GM11168 (cell line): ENCODE measurements at regions not wholly inside any gene's neighbourhood (a gene's known extent, or its start where the extent isn't known, plus 50 kb on each side); places are given as distances from the start of the nearest gene placed in this dataset.

Experiments used
- in situ Hi-C: fragments of 300-500 bp; cut with MboI; formaldehyde crosslinking; loops from one replicate; pipeline ENCODE4 v1.12.0; 2022; ENCODE audit warnings: low sequenced_read_pairs; ENCODE audit not compliant: unreplicated experiment

DNA sequence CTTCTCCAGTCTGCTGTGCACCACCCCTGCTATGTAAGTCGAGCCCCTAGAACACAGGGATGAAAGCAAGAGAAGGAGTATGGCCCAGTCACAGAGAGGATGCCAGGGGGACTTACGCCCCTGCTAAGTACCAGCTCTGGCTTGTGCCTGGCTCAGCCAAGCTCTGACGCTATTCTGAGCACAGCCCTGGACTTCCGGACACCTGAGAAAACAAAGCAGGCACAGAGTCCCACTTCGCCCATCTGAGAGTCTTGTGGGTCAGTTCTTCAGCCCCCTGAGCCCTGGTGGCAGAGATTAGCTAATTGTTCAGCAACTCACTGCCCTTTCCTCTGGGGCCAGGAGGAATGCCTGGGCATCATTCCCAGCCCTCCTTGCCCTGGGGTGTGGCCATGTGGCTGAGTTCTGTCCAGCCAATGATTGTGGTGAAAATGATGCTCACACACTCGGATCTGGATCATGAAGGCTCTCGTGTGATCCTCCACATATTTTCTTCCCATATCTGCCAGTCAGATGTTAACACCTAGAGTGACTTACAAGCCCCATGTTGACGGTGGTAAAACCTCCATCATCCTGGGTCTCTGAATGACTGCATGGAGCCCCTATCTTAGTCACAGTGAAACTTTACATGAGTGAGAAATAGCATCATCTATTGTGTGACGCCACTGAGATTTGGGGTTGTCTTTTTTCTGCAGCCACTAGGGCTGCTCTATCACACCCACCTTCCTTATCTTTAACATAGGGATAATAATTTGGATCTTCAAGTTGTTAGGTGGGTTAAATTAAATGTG is 105.7 kb downstream of the TPRA1 start:
- in situ Hi-C loops, result no loop called here

DNA sequence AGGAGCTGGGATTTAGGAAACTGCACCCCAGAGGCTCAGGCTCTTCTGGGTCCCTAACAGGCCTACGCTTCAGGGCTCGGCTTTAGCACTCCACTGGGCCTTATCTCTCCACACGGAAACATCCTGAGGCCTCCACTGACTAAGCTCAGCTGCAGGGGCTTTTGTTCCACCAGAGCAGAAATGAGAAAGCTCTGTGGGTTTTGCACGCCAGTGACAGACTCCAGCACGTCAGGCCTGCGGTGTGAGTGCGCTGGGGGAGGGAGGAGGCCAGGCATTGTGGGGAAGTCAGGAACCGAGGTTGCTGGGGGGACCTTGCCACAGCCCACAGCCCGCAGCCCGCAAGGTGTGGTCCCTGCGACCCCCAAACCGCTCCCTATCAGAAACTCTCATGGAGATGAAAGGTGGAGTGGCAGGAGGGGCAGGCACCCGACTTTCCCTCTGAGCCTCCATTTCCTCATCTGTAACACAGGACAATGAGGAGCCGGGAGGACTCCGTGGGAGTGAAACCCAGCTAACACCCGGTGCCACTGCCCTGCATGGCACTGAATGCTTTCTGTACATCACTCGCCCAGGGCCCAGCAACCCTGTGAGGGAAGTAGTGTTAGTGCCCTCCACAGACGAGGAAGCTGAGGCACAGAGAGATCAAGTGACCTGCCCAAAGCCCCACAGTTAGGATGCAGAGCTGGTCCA is 106.5 kb downstream of the TPRA1 start:
- in situ Hi-C loops, result no loop called here

DNA sequence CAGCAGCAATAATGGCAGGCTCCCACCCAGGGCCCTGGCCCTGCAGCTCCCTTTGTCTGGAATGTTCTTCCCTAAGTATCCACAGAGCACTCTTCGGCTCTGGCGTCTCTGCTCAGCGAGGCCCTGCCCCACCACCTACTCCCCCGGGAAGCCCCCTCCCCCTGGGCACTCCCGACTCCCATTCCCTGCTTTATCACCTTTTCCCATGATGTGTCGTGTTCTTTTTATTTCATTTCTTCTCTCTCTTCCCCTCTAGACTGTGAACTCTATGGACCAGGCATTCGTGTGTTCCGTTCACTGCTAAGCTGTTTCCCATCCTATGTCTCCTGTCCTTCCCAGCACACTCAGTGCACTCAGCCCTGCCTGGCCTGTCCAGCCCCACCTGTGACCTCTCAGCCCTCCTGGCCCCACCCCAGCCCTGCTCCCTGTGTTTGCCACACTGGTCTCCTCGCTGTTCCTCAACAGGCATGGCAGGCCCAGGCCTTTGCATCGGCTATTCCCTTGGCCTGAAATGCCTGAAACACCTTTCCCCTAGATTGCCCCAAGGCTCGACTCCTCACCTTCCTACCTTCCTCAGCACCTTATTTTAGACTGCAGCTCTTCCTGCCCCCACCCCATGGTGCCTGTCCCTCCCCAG is 107.4 kb downstream of the TPRA1 start:
- in situ Hi-C loops, result no loop called here

DNA sequence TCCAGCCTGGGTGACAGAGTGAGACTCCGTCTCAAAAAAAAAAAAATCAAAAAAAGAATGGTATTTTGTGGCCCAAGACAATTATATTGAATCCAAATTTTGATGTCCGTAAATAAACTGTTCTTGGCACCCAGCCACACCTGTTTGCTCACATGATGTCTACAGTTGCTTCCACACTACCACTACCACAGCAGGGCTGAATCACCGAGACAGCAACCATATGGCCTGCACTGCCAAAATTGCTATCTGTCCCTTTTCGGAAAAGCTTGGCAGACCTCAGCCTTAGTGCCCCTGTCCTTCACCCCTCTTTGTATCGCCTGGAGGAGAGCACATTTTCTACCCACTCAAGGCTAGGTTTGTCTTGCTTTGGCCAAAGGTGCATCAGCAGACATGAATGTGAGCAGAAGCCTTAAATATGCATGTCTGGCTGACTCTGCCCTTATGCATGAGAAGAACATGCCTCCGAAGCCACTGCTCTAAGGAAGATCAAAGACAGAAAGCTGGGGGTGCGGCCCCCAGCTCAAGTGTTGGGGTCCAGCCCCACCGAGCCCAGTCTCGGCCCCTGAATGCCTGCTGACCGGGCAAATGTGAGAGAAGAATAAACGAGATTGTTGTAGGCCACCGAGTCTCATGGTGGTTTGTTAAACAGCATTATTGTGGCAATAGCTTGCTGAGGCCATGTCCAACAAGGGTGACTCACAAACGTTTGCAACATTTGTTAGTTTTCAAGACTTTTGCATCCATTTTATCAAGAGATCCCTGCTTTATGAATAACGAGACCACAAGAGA is 108.1 kb downstream of the TPRA1 start:
- in situ Hi-C loops, result no loop called here

DNA sequence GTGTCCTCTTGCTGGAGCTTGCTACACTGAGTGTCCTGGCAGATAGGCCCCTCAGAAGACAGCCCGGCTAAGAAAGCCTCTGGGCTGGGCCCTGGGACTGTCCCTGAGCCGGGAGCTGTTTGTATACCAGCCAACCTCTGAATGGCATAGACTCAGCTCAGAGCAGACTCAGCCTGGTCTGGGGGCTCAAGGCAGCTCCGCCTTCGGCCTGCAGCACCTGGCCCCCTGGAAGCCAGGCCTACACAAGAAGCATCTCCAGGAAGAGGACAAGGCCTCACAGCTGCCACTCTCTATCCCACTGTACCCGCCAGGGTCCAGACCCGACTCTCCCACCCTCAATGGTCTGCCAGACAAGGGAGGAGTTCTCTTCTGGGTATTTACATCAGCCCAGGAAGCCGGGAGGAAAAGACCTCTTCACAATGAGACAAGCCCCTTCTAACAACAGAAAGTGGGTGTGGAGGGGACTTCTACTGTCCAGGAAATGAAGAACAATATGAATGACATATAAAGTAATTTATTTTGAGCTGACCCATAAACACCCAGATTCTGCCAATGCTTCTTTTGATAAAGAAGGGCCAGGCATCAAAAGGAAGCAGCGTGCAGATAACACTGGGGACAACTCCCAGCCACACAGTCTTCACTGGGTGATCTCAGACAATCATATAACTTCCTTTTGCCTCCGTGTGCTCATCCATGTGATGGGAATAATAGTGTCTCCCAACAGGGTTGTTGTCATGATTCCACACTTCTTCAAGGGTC is 110.2 kb downstream of the TPRA1 start:
- in situ Hi-C loops, result no loop called here

DNA sequence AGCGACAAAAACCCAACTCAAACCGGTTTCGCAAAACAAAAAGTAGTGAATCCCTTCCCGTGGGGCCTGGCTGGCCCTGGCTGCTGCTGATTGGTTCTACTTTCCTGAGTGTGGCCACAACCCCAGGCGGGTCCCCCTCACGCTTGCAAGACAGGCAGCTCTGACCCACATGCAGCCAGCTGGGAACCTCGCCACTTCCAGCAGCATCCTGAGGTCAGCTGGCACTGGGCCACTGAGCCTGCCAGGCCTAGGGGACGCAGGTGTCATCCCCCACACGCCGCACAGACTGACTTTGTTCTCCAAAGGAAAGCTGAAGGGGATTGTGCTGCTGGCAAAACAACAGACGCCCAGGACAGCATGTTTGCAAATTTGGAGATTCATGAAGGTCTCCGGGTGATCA is 111.1 kb downstream of the TPRA1 start:
- in situ Hi-C loops, result no loop called here

DNA sequence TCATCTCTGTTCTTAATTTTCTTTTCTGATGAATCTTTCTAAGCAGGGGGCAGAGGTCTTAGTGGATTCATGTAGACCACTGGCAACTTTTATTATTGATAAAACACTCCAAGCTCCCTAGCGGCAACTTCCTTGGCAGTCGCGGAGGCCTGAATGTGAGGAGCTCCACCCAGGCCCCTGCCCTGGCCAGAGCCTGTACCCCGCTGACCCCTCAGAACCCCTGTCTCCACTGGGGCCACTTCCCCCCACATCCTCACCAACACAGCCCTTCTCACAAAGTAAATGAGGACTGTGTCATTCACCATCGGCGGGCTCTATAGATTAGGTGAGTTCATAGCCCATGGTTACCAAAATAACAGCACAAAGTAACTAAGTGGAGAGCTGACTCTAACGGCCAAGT is 111.6 kb downstream of the TPRA1 start:
- in situ Hi-C loops, result no loop called here

DNA sequence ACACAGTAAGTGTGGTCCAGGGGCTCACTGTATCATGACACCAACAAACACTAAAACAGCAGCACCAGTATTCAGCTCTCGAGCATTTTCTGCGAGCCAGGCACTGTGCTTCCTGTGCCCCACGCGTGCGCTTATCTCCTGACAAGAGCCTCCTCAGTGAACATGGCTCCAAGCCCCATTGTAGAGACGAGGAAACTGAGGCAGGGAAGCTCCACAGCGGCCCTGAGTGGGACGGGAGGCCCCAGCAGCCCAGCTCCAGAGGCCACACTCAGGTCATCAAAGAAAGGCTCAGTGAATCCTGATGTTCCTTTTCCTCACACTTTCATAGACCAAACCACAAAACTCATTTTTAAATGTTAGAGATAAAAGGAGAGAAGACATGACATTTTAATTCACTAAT is 113.1 kb downstream of the TPRA1 start:
- in situ Hi-C loops, result no loop called here

DNA sequence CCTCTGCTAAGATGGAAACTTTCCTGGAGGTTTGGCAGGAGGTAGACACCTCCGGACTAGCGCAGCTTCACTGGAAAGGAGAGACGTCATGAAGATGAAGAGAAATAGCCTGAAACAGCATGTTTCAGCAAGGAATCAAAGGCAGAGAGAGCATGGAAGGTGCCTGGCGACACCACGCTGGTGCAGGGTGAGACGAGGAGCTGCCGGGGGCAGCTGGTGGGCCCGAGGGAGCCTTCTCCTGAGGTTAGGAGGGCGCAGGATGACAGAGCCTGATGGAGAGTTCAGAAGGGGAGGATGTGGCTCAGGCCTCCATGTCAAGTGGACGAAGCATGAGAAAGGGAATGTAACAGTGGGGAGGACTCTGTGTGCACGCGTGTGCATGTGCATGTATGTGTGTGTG is 113.6 kb downstream of the TPRA1 start:
- in situ Hi-C loops, result no loop called here

DNA sequence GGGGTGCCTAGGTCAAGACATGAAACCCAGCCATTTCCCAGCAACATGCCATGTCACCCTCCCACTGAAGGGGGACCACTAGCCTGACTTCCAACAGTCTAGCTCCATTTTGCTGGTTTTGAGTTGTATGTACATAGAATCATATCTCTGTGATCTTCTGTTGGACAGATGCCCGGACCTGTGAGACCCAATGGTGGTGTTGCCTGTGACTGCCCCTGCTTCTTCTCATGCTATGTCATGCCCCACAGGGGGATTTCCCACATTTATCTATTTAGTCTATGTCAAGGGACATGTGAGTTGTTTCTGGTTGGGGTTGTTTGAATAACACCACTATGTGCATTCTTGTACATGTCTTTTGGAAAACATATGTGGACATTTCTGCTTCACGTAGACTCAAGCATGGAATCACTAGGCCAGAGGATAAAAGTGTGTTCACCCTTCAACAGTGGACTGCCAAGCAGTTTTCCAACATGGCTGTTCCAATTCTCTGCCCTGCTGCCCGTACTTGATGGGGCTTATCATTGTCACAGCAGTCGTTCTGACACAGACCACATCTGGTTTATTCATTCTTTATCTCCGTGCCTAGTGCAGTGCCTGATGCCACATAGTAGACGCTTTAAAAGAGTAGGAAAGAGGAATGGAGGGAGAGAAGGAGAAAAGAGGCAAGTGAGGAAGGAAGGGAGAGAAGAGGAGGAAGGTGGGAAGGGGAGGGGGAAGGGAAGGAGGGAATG is 114.4 kb downstream of the TPRA1 start:
- in situ Hi-C loops, result no loop called here

DNA sequence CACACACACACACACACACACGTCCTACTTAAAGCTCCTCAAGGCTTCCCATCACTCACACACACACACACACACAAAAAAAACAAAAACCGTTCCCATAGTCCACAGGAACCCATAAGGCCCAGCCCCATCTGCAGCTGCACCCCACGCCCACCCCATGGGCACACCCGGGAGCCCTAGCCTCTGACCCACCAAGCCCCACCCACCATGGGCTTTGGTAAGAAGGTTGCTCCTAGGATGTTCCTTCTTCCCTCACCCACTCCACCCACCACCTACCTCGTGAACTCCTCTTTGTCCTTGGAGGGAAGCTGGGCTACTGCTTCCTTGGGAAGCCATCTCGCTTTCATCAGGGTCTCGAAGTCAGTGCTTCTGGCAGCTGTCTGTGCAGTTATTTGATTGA is 115.1 kb downstream of the TPRA1 start:
- in situ Hi-C loops, result no loop called here

DNA sequence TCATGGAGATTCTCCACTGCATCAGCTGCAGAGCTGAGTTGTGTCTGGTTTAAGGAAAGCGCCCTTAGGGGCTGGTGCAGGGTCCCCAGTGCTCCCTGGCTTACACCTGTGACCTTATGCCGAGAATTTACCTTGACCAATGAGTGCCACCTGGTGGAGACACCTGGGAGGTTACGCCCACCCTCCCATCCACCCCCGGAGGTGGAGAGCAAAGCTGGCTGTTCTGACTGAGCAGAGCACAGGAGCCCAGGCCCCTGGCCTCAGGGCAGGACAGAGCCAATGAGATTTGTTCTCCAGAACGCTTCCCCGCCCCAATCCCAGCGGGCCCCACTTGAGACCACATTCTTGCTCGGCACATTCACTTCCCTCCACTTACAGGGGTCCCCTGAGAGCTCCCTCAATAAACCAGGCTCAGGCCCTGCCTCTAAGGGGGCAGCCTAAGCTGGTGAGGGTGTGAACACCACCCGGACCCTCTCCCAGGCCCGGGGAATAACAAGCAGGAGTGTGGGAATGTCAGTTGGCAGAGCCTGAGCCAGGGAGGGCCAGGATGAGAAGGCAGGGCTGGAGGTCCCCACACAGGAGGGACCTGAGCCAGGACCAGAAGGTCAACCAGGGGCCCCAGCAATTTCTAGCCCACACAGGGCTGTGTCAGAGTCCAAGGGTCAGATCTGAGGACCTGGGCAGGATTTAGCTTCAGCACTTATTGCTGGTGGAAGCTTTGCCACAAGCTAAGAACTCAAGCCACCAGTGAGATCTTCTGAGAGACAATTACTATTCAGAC is 117.1 kb downstream of the TPRA1 start:
- in situ Hi-C loops, result no loop called here

DNA sequence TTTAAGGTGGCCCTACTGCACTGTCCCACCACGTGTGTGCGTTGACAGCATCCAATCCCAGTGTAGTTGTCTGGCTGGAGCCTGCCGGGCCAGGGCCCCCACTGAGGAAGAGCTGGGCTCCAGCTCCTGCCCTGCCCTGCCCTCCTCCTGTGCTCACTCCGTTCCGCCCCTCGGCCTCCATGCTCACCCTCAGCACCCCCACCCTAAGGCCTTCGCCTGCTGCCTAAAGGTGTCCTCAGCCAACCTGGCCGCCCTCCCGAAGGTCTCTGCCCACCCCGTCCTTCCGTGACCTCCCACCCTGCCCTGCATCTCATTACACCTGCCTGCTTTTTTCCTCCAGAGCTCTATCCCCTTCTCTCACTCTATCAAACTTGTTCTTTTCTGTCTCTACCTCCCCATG is 118.0 kb downstream of the TPRA1 start:
- in situ Hi-C loops, result no loop called here

DNA sequence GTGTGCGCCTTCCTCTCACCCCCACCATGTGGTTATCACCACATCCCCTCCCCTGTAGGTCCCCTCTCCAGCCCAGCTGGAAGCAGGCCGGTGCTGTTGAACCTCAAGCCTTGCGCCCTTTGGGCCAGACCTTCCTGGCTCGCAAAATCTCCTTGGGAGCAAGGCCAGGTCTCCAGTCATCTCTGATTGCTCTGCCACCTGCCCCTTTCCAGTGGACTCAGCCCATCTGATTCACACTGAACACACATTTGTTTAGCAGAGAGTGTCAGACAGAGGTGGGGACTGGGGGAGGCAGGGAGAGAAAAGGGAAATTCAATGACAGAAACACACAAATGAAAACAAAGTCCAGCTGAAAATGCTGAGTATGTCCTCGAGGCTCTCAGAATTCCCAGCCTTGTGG is 119.4 kb downstream of the TPRA1 start:
- in situ Hi-C loops, result no loop called here

DNA sequence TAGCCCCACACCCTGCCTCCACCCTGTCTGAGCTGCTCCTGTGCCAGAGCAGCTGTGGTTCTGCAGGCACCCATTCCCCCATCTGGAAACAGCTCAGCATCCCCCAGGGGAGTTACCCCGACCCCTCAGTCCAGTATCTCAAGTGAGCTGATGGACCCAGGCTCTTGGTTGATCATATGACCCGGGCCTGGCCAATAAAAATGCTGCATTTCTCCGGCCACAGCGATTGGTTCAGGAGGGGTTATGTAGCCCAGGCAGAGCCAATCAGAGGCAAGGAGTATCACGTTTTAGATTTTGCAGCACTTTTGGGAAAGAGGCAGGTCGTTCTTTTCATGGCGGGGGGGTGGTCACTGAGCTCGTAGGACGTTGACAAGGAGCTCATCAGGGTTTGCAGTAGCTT is 120.8 kb downstream of the TPRA1 start:
- in situ Hi-C loops, result no loop called here

DNA sequence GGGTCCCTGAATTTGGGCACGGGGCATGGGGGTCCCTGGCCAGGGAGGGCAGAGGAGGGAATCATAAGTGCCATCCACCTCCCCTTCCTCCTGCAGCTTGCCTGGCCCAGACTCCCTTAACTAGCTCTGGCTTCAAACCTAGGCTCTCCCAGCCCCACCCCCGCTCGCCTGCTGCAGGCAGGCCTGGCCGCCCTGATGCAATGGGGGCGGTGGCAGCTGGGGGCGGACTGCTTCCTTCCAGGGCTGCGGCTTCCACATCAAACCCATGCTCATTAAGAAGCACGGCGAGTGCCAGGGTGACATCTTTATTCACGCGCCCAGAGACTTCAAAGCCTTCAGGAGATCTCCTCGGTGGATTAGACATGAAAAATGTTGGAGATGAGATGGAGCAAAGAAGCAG is 123.1 kb downstream of the TPRA1 start:
- in situ Hi-C loops, result no loop called here

DNA sequence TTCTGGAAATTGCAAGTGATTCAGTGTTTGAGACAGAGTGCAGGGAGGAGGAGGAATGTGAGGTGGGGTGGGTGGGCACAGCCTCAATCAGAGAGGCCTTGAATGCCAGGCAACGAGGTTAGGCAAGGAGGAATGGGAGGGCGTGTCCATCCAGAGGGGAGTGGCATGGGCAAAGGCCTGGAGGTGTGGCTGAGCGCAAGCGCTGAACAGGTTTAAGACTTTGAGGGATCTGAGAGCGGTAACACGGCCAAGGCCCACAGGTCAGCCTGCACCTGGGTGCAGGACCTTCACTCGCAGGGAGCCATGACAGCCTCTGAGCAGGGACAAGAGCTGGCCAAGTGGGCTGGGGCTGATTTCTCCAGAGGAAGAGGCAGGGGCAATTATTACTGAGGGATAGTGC is 125.9 kb downstream of the TPRA1 start:
- in situ Hi-C loops, result no loop called here

DNA sequence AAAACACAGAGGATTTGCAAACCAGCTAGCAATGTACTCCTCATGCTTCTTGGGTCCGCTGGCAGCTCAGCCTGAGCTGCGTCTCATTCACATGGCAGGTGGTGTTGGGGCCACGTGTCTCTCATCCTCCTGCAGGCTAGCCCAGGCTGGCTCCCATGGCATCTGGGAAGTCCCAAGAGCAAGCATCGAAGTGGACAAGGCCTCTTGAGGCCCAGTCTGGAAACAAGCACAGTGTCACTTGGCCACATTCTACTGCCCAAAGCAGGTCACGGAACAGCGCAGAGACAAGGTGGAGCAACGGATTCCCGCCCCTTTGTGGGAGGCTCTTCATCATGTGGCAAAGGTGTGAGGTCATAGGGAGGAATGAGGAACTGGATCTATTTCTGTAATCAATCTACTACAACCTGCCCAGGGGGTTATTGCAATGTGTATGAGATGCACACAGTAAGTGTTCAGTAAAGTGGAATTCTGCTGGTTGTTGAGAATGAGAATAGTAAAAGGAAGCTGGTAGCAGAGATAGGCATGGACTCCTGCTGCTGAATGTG is 128.3 kb downstream of the TPRA1 start:
- in situ Hi-C loops, result no loop called here
